ENCODE measurements at regions not wholly inside any gene's neighbourhood (a gene's known extent, or its start where the extent isn't known, plus 50 kb on each side); places are given as distances from the start of the nearest gene placed in this dataset.

- TF ChIP-seq REST (IDR thresholded peaks at IDR 0.05; ENCODE audit: insufficient replicate concordance, low read depth) (no peak), CTCF (IDR thresholded peaks at IDR 0.05; ENCODE audit: insufficient read depth, low read length) (no peak)
These were observed 176.3 kb downstream of the ZFP36L2 start for GRCh38 chr2:43049836-43050801.
